Suprapubic skin (tissue), 3 donors: ENCODE measurements at regions not wholly inside any gene's neighbourhood (a gene's known extent, or its start where the extent isn't known, plus 50 kb on each side); places are given as distances from the start of the nearest gene placed in this dataset.

Experiments used
- POLR2A ChIP-seq, 2 donors: fragments of 450-650 bp; IDR thresholded peaks; one replicate each; pipeline ENCODE4 v1.6.1; 2017; ENCODE audit warnings: antibody characterized with exemption in 2 of 2, mild to moderate bottlenecking in 2 of 2, moderate library complexity in 2 of 2
- TF ChIP-seq, protein P1 (sequence below), 2 donors: fragments of 200-600 bp in 1 of 2; fragments of 450-650 bp in 1 of 2; sonication (generic) in 1 of 2; IDR thresholded peaks; one replicate each; pipeline ENCODE4 v1.5.1; 2016 to 2019; ENCODE audit warnings: antibody characterized with exemption in 2 of 2, mild to moderate bottlenecking in 1 of 2, moderate library complexity in 1 of 2

DNA sequence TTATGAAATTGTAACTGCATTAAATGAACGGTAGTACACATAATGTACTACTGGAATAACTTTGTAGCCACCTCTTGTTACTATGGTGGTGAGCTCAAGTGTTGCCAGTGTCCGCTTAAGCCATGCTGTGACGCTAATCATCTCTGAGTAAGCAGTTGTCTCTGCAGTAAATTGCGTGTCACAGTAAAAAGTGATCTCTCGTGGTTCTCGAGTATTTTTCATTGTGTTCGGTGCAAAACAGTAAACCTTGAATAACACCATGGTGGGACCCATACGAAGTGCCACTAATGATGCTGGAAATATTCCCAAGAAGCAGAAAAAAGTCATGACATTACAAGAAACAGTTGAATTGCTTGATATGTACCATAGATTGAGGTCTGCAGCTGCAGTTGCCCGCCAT lies 524.8 kb downstream of the SOX5 start:
- TF ChIP-seq POLR2A (IDR thresholded peaks at IDR 0.05): no peak
- TF ChIP-seq, protein P1, sequence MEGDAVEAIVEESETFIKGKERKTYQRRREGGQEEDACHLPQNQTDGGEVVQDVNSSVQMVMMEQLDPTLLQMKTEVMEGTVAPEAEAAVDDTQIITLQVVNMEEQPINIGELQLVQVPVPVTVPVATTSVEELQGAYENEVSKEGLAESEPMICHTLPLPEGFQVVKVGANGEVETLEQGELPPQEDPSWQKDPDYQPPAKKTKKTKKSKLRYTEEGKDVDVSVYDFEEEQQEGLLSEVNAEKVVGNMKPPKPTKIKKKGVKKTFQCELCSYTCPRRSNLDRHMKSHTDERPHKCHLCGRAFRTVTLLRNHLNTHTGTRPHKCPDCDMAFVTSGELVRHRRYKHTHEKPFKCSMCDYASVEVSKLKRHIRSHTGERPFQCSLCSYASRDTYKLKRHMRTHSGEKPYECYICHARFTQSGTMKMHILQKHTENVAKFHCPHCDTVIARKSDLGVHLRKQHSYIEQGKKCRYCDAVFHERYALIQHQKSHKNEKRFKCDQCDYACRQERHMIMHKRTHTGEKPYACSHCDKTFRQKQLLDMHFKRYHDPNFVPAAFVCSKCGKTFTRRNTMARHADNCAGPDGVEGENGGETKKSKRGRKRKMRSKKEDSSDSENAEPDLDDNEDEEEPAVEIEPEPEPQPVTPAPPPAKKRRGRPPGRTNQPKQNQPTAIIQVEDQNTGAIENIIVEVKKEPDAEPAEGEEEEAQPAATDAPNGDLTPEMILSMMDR (IDR thresholded peaks at IDR 0.05): no peak
